Chondrocyte (in vitro differentiated cells): ENCODE measurements at regions not wholly inside any gene's neighbourhood (a gene's known extent, or its start where the extent isn't known, plus 50 kb on each side); places are given as distances from the start of the nearest gene placed in this dataset.

Experiments used
- DNase-seq: peaks from one replicate; pipeline ENCODE4 v3.0.0; 2021; ENCODE audit warnings: mixed read lengths, low spot score
- H3K27ac Mint-ChIP-seq: one replicate; pipeline ENCODE4 v1.8.0; 2021; ENCODE audit warnings: mild to moderate bottlenecking, moderate library complexity, mixed read lengths; ENCODE audit not compliant: unreplicated experiment
- H3K27me3 Mint-ChIP-seq: 2 replicates; pipeline ENCODE4 v1.8.0; 2021; ENCODE audit warnings: low read depth, mixed read lengths
- H3K36me3 Mint-ChIP-seq: 2 replicates; pipeline ENCODE4 v1.8.0; 2021; ENCODE audit warnings: low read depth, mixed read lengths
- H3K4me1 Mint-ChIP-seq: 2 replicates; pipeline ENCODE4 v1.8.0; 2021; ENCODE audit warnings: low read depth, mild to moderate bottlenecking, mixed read lengths
- H3K4me3 Mint-ChIP-seq: one replicate; pipeline ENCODE4 v1.8.0; 2021; ENCODE audit warnings: mild to moderate bottlenecking, moderate library complexity, mixed read lengths; ENCODE audit not compliant: unreplicated experiment
- H3K9me3 Mint-ChIP-seq: 2 replicates; pipeline ENCODE4 v1.8.0; 2021; ENCODE audit warnings: low read depth, mixed read lengths
- TF ChIP-seq, protein P1 (sequence below): fragments of 200-600 bp; sonication (generic); IDR thresholded peaks from 2 replicates; pipeline ENCODE4 v1.5.0; 2021; ENCODE audit warnings: antibody characterized with exemption, mild to moderate bottlenecking, moderate library complexity

DNA sequence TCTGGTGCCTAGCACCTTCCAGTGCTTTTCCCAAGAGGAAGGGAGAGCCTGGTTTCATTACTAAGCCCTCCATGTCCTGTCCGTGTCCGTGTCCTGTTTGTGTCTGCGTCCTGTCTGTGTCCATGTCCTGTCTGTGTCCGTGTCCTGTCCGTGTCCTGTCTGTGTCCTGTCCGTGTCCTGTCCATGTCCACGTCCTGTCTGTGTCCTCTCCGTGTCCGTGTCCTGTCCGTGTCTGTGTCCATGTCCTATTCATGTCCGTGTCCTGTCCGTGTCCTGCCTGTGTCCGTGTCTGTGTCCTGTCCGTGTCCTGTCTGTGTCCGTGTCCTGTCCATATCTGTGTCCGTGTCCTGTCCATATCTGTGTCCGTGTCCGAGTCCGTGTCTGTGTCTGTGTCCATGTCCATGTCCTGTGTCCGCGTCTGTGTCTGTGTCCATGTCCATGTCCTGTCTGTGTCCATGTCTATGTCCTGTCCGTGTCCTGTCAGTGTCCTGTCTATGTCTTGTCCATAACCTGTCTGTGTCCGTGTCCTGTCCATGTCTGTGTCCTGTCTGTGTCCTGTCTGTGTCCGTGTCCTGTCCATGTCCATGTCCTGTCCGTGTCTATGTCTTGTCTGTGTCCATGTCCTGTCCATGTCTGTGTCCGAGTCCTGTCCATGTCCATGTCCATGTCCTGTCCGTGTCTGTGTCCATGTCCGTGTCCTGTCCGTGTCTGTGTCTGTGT lies 54.4 kb upstream of the BHLHE23 start:
- Mint-ChIP-seq H3K9me3 (no peaks in the 10 kb centered on the region), H3K4me3 (no peak overlapping the region), H3K4me1 (no peaks in the 10 kb centered on the region), H3K36me3 (no peaks in the 10 kb centered on the region), H3K27ac (no peak overlapping the region), H3K27me3 (peaks cover 26% of the 10 kb centered on the region)
- TF ChIP-seq, protein P1, sequence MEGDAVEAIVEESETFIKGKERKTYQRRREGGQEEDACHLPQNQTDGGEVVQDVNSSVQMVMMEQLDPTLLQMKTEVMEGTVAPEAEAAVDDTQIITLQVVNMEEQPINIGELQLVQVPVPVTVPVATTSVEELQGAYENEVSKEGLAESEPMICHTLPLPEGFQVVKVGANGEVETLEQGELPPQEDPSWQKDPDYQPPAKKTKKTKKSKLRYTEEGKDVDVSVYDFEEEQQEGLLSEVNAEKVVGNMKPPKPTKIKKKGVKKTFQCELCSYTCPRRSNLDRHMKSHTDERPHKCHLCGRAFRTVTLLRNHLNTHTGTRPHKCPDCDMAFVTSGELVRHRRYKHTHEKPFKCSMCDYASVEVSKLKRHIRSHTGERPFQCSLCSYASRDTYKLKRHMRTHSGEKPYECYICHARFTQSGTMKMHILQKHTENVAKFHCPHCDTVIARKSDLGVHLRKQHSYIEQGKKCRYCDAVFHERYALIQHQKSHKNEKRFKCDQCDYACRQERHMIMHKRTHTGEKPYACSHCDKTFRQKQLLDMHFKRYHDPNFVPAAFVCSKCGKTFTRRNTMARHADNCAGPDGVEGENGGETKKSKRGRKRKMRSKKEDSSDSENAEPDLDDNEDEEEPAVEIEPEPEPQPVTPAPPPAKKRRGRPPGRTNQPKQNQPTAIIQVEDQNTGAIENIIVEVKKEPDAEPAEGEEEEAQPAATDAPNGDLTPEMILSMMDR = no peak
- DNase-seq = peak; percentile 67

DNA sequence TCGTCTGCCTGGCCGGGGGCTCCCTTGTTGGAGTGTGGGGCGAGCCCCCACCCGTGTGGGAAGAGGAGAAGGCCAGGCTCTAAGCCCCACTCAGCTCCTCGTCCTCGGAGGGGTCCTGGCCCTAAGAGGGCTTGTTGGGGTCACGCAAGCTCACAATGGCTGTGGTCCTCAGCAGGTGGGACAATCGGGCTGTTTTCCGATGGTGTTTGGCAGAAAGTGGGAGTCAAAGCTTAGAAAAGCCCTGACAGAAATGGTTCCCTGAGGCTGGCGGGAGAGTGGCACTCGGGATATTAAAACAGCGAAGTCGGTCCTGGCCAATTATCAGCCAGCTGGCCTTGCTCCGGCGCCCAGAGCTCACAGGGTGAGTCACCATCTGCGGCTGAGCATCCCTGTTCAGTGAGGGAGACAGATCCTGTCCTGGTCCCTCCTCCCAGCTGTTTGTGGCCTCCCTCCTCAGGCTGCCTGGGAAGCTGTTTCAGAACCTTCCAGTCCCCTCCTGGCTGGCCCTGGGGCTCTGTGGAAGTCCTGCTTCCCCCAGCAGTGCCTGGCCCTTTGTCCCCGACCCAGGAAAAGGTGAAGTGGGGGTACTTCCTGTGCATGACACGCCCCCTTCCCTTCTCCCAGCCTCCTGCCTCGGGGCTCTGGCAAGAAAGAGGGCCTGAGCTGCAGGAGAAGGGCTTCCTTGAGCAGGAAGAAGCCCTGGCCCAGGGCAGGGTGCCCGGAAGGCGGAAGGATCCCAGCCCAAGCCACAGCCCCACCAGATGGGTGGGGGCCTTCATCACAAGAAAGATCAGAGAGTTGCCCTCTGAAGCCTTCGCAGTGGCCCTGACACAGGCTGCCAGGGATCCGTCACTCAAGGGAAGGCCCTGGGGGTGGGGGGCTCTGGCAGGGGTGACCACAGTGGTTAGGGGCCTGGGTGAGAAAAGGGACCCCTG lies 53.6 kb upstream of the BHLHE23 start:
- peaks cover 26% of the 10 kb centered on the region for H3K27me3 Mint-ChIP-seq
- no peaks in the 10 kb centered on the region for H3K9me3 Mint-ChIP-seq
- no peaks in the 10 kb centered on the region for H3K4me1 Mint-ChIP-seq
- no peak overlapping the region for H3K4me3 Mint-ChIP-seq
- peak; percentile 72 for DNase-seq
- TF ChIP-seq, protein P1 = no peak
- no peaks in the 10 kb centered on the region for H3K36me3 Mint-ChIP-seq
- H3K27ac Mint-ChIP-seq = no peak overlapping the region

DNA sequence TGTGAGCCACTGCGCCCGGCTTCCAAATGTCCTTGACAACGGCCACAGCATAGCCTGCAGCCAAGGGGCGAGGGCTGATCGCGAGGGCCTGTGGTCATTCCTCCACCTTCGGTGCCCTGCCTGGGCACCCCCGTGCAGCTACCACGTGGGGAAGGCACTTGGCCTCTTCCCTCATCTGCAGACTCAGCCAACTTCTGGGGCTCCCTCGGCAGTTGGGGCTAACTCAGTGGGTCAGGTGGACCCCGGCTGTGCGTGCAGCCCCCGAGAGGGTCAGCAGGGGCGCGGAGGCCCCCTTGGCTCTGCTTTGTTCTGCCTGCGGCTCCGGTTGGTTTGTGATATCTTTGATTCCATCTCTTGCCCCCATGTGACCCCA lies 52.9 kb upstream of the BHLHE23 start:
- peaks cover 26% of the 10 kb centered on the region for H3K27me3 Mint-ChIP-seq
- H3K9me3 Mint-ChIP-seq = no peaks in the 10 kb centered on the region
- H3K4me3 Mint-ChIP-seq = no peak overlapping the region
- H3K4me1 Mint-ChIP-seq = no peaks in the 10 kb centered on the region
- no peaks in the 10 kb centered on the region for H3K36me3 Mint-ChIP-seq
- no peak overlapping the region for H3K27ac Mint-ChIP-seq
- TF ChIP-seq, protein P1 = no peak
- peak; percentile 72 for DNase-seq

DNA sequence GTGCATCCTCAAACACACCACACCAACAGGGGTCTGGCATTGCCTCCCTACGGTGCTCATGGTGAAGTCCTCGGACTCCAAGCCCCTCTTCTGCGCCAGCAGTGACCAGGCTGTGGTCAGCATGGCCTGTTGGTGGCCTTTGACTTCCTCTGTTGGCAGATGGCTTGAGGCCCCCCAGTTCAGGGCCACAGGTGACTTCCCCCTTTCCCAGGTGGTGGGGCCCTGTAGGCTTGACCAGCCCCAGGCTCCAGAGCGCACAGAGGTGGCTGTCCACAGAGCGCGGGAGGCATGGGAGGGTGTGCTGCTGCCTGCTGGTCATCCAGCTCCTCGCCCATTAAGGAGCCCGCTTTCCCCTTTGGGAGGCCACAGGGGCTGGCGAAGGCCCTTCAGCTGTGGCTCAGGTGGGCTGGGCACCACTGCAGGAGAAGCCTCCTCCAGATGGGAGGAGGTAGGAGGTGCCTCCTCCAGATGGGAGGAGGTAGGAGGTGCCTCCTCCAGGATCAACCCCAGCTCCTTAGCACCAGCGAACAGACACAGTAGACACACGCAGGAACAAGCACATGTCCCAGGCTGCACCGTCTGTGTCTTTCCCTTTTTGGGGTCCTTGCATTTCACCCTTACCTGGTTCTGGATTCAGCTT lies 52.1 kb upstream of the BHLHE23 start:
- DNase-seq = peak; percentile 88
- Mint-ChIP-seq H3K27me3 (peaks cover 24% of the 10 kb centered on the region), H3K4me1 (no peaks in the 10 kb centered on the region), H3K36me3 (no peaks in the 10 kb centered on the region), H3K4me3 (no peak overlapping the region), H3K9me3 (no peaks in the 10 kb centered on the region), H3K27ac (no peak overlapping the region)
- TF ChIP-seq, protein P1 = no peak
